Karpas-422 (cell line): ENCODE measurements at regions not wholly inside any gene's neighbourhood (a gene's known extent, or its start where the extent isn't known, plus 50 kb on each side); places are given as distances from the start of the nearest gene placed in this dataset.

Experiments
- DNase-seq: peaks from one replicate; pipeline ENCODE4 v3.0.0-alpha.2; 2015
- H2AFZ ChIP-seq: fragments of 200-600 bp; sonication (generic); 2 replicates; pipeline ENCODE4 v1.6.1; 2014; ENCODE audit warnings: antibody characterized with exemption, low read length, mixed read lengths
- H3K27ac ChIP-seq: fragments of 200-600 bp; sonication (generic); 2 replicates; pipeline ENCODE4 v1.5.1; 2014; ENCODE audit warnings: mild to moderate bottlenecking, low read length, moderate library complexity
- H3K27me3 ChIP-seq: fragments of 200-600 bp; sonication (generic); 2 replicates; pipeline ENCODE4 v1.6.1; 2014; ENCODE audit warnings: low read length, mixed read lengths
- H3K36me3 ChIP-seq: fragments of 200-600 bp; sonication (generic); 2 replicates; pipeline ENCODE4 v1.6.1; 2014; ENCODE audit warnings: low read length, mixed read lengths; ENCODE audit not compliant: insufficient read depth
- H3K4me1 ChIP-seq: fragments of 200-600 bp; sonication (generic); 2 replicates; pipeline ENCODE4 v1.6.1; 2014; ENCODE audit warnings: mild to moderate bottlenecking, low read length, mixed read lengths
- H3K4me2 ChIP-seq: fragments of 200-600 bp; sonication (generic); 2 replicates; pipeline ENCODE4 v1.6.1; 2014; ENCODE audit warnings: low read length, low read depth, mild to moderate bottlenecking; ENCODE audit not compliant: poor library complexity, severe bottlenecking
- H3K4me3 ChIP-seq: fragments of 200-600 bp; sonication (generic); 2 replicates; pipeline ENCODE4 v1.5.1; 2014; ENCODE audit warnings: mild to moderate bottlenecking, antibody characterized with exemption, low read length, mixed read lengths
- H3K79me2 ChIP-seq: fragments of 200-600 bp; sonication (generic); 2 replicates; pipeline ENCODE4 v1.6.1; 2014; ENCODE audit warnings: mild to moderate bottlenecking, low read length, mixed read lengths
- H3K9ac ChIP-seq: fragments of 200-600 bp; sonication (generic); 2 replicates; pipeline ENCODE4 v1.6.0; 2014; ENCODE audit warnings: low read length
- H3K9me2 ChIP-seq: fragments of 200-600 bp; sonication (generic), shearing (Covaris generic); replicated peaks from 2 replicates; pipeline ENCODE4 v1.6.0; 2014; ENCODE audit warnings: mild to moderate bottlenecking, low read length, moderate library complexity; ENCODE audit not compliant: insufficient read depth
- H3K9me3 ChIP-seq: fragments of 300-700, 200-600 bp; sonication (generic); 2 replicates; pipeline ENCODE4 v1.6.1; 2014; ENCODE audit warnings: low read length, mixed read lengths
- H4K20me1 ChIP-seq: fragments of 200-600 bp; sonication (generic); 2 replicates; pipeline ENCODE4 v1.6.1; 2014; ENCODE audit warnings: mild to moderate bottlenecking, antibody characterized with exemption, low read length, low read depth; ENCODE audit not compliant: insufficient read depth

GRCh38 chr13:68023838-68024581 lies 793.9 kb upstream of the PCDH9 start:
- Histone ChIP-seq H3K9ac (no peak overlapping the region), H3K9me2 (no peaks in the 10 kb centered on the region), H3K4me2 (no peak overlapping the region), H2AFZ (peak overlapping the region; percentile 79; the same call in 1 of the 2 replicates), H3K27me3 (no peaks in the 10 kb centered on the region), H3K4me3 (no peak overlapping the region), H3K9me3 (peaks cover 9% of the 10 kb centered on the region), H3K36me3 (no peaks in the 10 kb centered on the region), H3K79me2 (no peaks in the 10 kb centered on the region), H3K27ac (no peak overlapping the region), H4K20me1 (no peaks in the 10 kb centered on the region), H3K4me1 (no peaks in the 10 kb centered on the region)
- DNase-seq: no peak

- H3K79me2 ChIP-seq: no peaks in the 10 kb centered on the region
Observed at GRCh38 chr13:68019901-68020300, 789.8 kb upstream of the PCDH9 start.

GRCh38 chr13:68009546-68009945 lies 779.4 kb upstream of the PCDH9 start:
- Histone ChIP-seq H3K79me2 (no peaks in the 10 kb centered on the region), H3K9ac (no peak overlapping the region), H3K4me2 (no peak overlapping the region), H3K27ac (no peak overlapping the region), H2AFZ (no peak overlapping the region), H3K9me3 (peaks cover 10% of the 10 kb centered on the region), H4K20me1 (no peaks in the 10 kb centered on the region), H3K9me2 (no peaks in the 10 kb centered on the region), H3K4me3 (no peak overlapping the region), H3K27me3 (no peaks in the 10 kb centered on the region), H3K4me1 (no peaks in the 10 kb centered on the region), H3K36me3 (no peaks in the 10 kb centered on the region)
- DNase-seq: no peak

More at GRCh38 chr13:68019901-68020300, 789.8 kb upstream of the PCDH9 start:
- no peaks in the 10 kb centered on the region for H4K20me1 ChIP-seq
- H3K9me2 ChIP-seq: no peaks in the 10 kb centered on the region
- no peak overlapping the region for H3K4me3 ChIP-seq
- peak overlapping the region; percentile 90 for H2AFZ ChIP-seq
- no peak overlapping the region for H3K4me2 ChIP-seq
- no peak for DNase-seq
- 0 out of 2 replicates have a peak, but pooled peaks cover 4% of the 10 kb centered on the region for H3K4me1 ChIP-seq
- H3K9me3 ChIP-seq: peaks cover 9% of the 10 kb centered on the region
- H3K27me3 ChIP-seq: no peaks in the 10 kb centered on the region
- no peak overlapping the region for H3K9ac ChIP-seq
- H3K36me3 ChIP-seq: no peaks in the 10 kb centered on the region
- H3K27ac ChIP-seq: no peak overlapping the region

- no peaks in the 10 kb centered on the region for H3K36me3 ChIP-seq
- H3K4me1 ChIP-seq: no peaks in the 10 kb centered on the region
- no peak for DNase-seq
- no peaks in the 10 kb centered on the region for H4K20me1 ChIP-seq
- no peak overlapping the region for H2AFZ ChIP-seq
- peaks cover 6% of the 10 kb centered on the region for H3K9me3 ChIP-seq
- no peak overlapping the region for H3K27ac ChIP-seq
- H3K4me3 ChIP-seq: no peak overlapping the region
- H3K79me2 ChIP-seq: no peaks in the 10 kb centered on the region
- H3K4me2 ChIP-seq: no peak overlapping the region
- H3K27me3 ChIP-seq: no peaks in the 10 kb centered on the region
- no peaks in the 10 kb centered on the region for H3K9me2 ChIP-seq
- H3K9ac ChIP-seq: no peak overlapping the region
Observed at GRCh38 chr13:68007576-68007975, 777.4 kb upstream of the PCDH9 start.

GRCh38 chr13:67996101-67996500 lies 766.0 kb upstream of the PCDH9 start:
- H3K4me2 ChIP-seq: no peak overlapping the region
- H2AFZ ChIP-seq: 0 out of 2 replicates have a peak overlapping the region, but pooled peaks have one; percentile 5
- no peaks in the 10 kb centered on the region for H3K4me1 ChIP-seq
- no peak overlapping the region for H3K27ac ChIP-seq
- no peak overlapping the region for H3K4me3 ChIP-seq
- no peaks in the 10 kb centered on the region for H3K27me3 ChIP-seq
- H3K9me3 ChIP-seq: no peaks in the 10 kb centered on the region
- H4K20me1 ChIP-seq: no peaks in the 10 kb centered on the region
- no peak overlapping the region for H3K9ac ChIP-seq
- DNase-seq: no peak
- H3K79me2 ChIP-seq: no peaks in the 10 kb centered on the region
- H3K9me2 ChIP-seq: no peaks in the 10 kb centered on the region
- no peaks in the 10 kb centered on the region for H3K36me3 ChIP-seq

GRCh38 chr13:67990868-67991267 lies 760.7 kb upstream of the PCDH9 start:
- Histone ChIP-seq H3K9ac (no peak overlapping the region), H3K4me2 (no peak overlapping the region), H2AFZ (0 out of 2 replicates have a peak overlapping the region, but pooled peaks have one; percentile 33), H3K27ac (no peak overlapping the region), H3K27me3 (no peaks in the 10 kb centered on the region), H3K4me3 (no peak overlapping the region), H3K36me3 (no peaks in the 10 kb centered on the region), H3K79me2 (no peaks in the 10 kb centered on the region), H4K20me1 (no peaks in the 10 kb centered on the region), H3K9me3 (no peaks in the 10 kb centered on the region), H3K4me1 (no peaks in the 10 kb centered on the region), H3K9me2 (no peaks in the 10 kb centered on the region)
- no peak for DNase-seq

- DNase-seq: no peak
- H3K9me3 ChIP-seq: no peaks in the 10 kb centered on the region; the same call in 1 of the 2 replicates
Observed at GRCh38 chr13:67986234-67986633, 756.1 kb upstream of the PCDH9 start.

GRCh38 chr13:67977066-67977465 lies 746.9 kb upstream of the PCDH9 start:
- H3K4me1 ChIP-seq: no peaks in the 10 kb centered on the region
- no peaks in the 10 kb centered on the region for H3K79me2 ChIP-seq
- no peak overlapping the region for H3K4me3 ChIP-seq
- no peak overlapping the region for H3K27ac ChIP-seq
- peak overlapping the region; percentile 86 for H2AFZ ChIP-seq
- H3K36me3 ChIP-seq: no peaks in the 10 kb centered on the region
- H3K9ac ChIP-seq: no peak overlapping the region
- no peaks in the 10 kb centered on the region for H3K27me3 ChIP-seq
- no peak for DNase-seq
- H3K9me2 ChIP-seq: no peaks in the 10 kb centered on the region
- no peaks in the 10 kb centered on the region for H4K20me1 ChIP-seq
- no peaks in the 10 kb centered on the region for H3K9me3 ChIP-seq
- no peak overlapping the region for H3K4me2 ChIP-seq

More at GRCh38 chr13:67986234-67986633, 756.1 kb upstream of the PCDH9 start:
- Histone ChIP-seq H3K79me2 (no peaks in the 10 kb centered on the region), H3K36me3 (no peaks in the 10 kb centered on the region), H3K4me1 (no peaks in the 10 kb centered on the region), H3K4me3 (no peak overlapping the region), H3K27ac (no peak overlapping the region), H3K27me3 (no peaks in the 10 kb centered on the region), H3K9me2 (no peaks in the 10 kb centered on the region), H2AFZ (no peak overlapping the region), H3K9ac (no peak overlapping the region), H3K4me2 (no peak overlapping the region), H4K20me1 (no peaks in the 10 kb centered on the region)
